ENCODE measurements at regions not wholly inside any gene's neighbourhood (a gene's known extent, or its start where the extent isn't known, plus 50 kb on each side); places are given as distances from the start of the nearest gene placed in this dataset.

GRCh38 chr20:33940666-33941065, 53.0 kb upstream of the RALY start:
- 32% methylated on average over 3 of the region's 3 CpGs for WGBS (ENCODE audit: low lambda C conversion rate)
- Histone ChIP-seq H3K27ac (ENCODE audit: extremely low read length, insufficient read depth, low read length) (no peak overlapping the region), H3K4me3 (replicated peaks in 1 of 3; ENCODE audit: insufficient read depth in 1 of 3, low read depth in 2 of 3, low read length in 3 of 3) (no peak overlapping the region), H3K36me3 (replicated peaks in 1 of 2; ENCODE audit: control insufficient read depth in 1 of 2, insufficient read depth in 2 of 2, low read length in 2 of 2) (no peaks in the 10 kb centered on the region), H3K9ac (ENCODE audit: insufficient read depth, low read depth, low read length) (no peak overlapping the region), H3K27me3 (ENCODE audit: control insufficient read depth in 1 of 2, insufficient read depth in 2 of 2, low read length in 2 of 2) (no peaks in the 10 kb centered on the region), H3K79me2 (ENCODE audit: insufficient read depth, low read length) (no peaks in the 10 kb centered on the region), H3K4me1 (ENCODE audit: insufficient read depth, low read length) (peaks cover 17% of the 10 kb centered on the region), H3K4me2 (ENCODE audit: low read depth, low read length) (no peak overlapping the region), H4K20me1 (ENCODE audit: insufficient read depth, low read length) (no peaks in the 10 kb centered on the region), H2AFZ (ENCODE audit: low read length) (no peak overlapping the region), H3K9me3 (ENCODE audit: low read length) (no peaks in the 10 kb centered on the region)
- ChIA-PET POLR2A (interaction anchor here (2.8 kb wide), 1 partner anchor 52 kb away, joined by 13 read pairs; the partner anchor contains the start of gene RALY), CTCF (ENCODE audit: low intra/inter-chr PET ratio, low total read pairs) (no interaction called here)
- ATAC-seq (no peak), FAIRE-seq (no peak), DNase-seq (ENCODE audit: low spot score) (no peak)
- intact Hi-C loops (cut with micrococcal nuclease; ENCODE audit: unreplicated experiment) (no loop called here), in situ Hi-C loops (cut with HindIII; ENCODE audit: extremely low pct_ligation_motif_present, low pct_unique_long_range_greater_than_20kb) (no loop called here)
- no TSS peak for BruUV-seq (replicated peaks)
- TF ChIP-seq HNRNPK (IDR thresholded peaks at IDR 0.05; ENCODE audit: low read depth, low read length, poor library complexity, severe bottlenecking) = no peak
- no peak for TF ChIP-seq SNAPC2 (CRISPR knock-in tag; IDR thresholded peaks at IDR 0.05)
- TF ChIP-seq CBX5 (CRISPR knock-in tag; IDR thresholded peaks at IDR 0.05; ENCODE audit: borderline replicate concordance) = no peak
- TF ChIP-seq SNAPC4 (CRISPR knock-in tag; IDR thresholded peaks at IDR 0.05) = no peak
- TF ChIP-seq ZNF75D (CRISPR knock-in tag; IDR thresholded peaks at IDR 0.05; ENCODE audit: borderline replicate concordance) = no peak
- no peak for TF ChIP-seq KDM2A (CRISPR knock-in tag; IDR thresholded peaks at IDR 0.05; ENCODE audit: borderline replicate concordance, low read depth)
- TF ChIP-seq ZNF124 (CRISPR knock-in tag; IDR thresholded peaks at IDR 0.05) = no peak
- TF ChIP-seq TCF7 (IDR thresholded peaks at IDR 0.05; ENCODE audit: low read depth) = 0 out of 2 replicates have a peak, but pooled peaks have one; percentile 10
- no peak for TF ChIP-seq ZNF20 (CRISPR knock-in tag; IDR thresholded peaks at IDR 0.05)
- no peak for TF ChIP-seq ZNF570 (CRISPR knock-in tag; IDR thresholded peaks at IDR 0.05; ENCODE audit: borderline replicate concordance)
- no peak for TF ChIP-seq CREM (IDR thresholded peaks at IDR 0.05)
- no peak for TF ChIP-seq CREM (CRISPR knock-in tag; IDR thresholded peaks at IDR 0.05)
- no peak for TF ChIP-seq HNF1A (IDR thresholded peaks at IDR 0.05; ENCODE audit: low read depth)
- no peak for TF ChIP-seq HNF1A (CRISPR knock-in tag; IDR thresholded peaks at IDR 0.05; ENCODE audit: borderline replicate concordance)
